T-cell (primary cell): ENCODE measurements at regions not wholly inside any gene's neighbourhood (a gene's known extent, or its start where the extent isn't known, plus 50 kb on each side); places are given as distances from the start of the nearest gene placed in this dataset.

ENCODE experiments used
- ATAC-seq, 4 experiments: fragments of 200-7000 bp in 3 of 4; fragments of 150-1000 bp in 1 of 4; cut with Tn5 transposase; replicated peaks in 1 of 4; 1 replicate in 3 of 4; 2 replicates in 1 of 4; pipeline ENCODE4 v1.10.0; 2021; ENCODE audit warnings: moderate library complexity in 3 of 4, mild to moderate bottlenecking in 2 of 4, moderate number of reproducible peaks in 1 of 4
- CTCF ChIA-PET, 2 donors: fragments of 300-600 bp; sonication (Branson Sonifier 250); formaldehyde crosslinking; loops; one replicate each; lab custom pipeline; 2022; ENCODE audit warnings: antibody characterized with exemption in 2 of 2; lab: Charles Lee
- POLR2A ChIA-PET, 2 donors: fragments of 300-600 bp; sonication (Branson Sonifier 250); formaldehyde crosslinking; loops; one replicate each; lab custom pipeline; 2022; ENCODE audit warnings: antibody characterized with exemption in 2 of 2; lab: Charles Lee
- DNase-seq, 35 experiments: peaks; one replicate each; pipeline versions ENCODE4 v3.0.0 to v3.0.0-alpha.2; 2013 to 2023
- H3K27ac ChIP-seq: one replicate; pipeline ENCODE4 v1.5.1; 2013; ENCODE audit warnings: low read length
- H3K27me3 ChIP-seq, 2 experiments: replicated peaks in 1 of 2; 1 replicate in 1 of 2; 2 replicates in 1 of 2; pipeline versions ENCODE4 v1.6.1 to v1.7.0; 2013; ENCODE audit warnings: low read length in 1 of 2, mixed read lengths in 1 of 2; ENCODE audit not compliant: control insufficient read depth in 2 of 2, insufficient read depth in 2 of 2; ENCODE audit errors: extremely low read depth in 1 of 2
- H3K36me3 ChIP-seq, 2 donors: 1 replicate in 1 of 2; 2 replicates in 1 of 2; pipeline versions ENCODE4 v1.6.1 to v1.7.0; 2013; ENCODE audit warnings: low read length in 1 of 2; ENCODE audit not compliant: control insufficient read depth in 2 of 2, insufficient read depth in 1 of 2; ENCODE audit errors: extremely low read depth in 1 of 2
- H3K4me1 ChIP-seq, 2 experiments: 1 replicate in 1 of 2; 2 replicates in 1 of 2; pipeline versions ENCODE4 v1.6.1 to v1.7.0; 2013; ENCODE audit warnings: low read length in 2 of 2, mixed read lengths in 1 of 2; ENCODE audit not compliant: insufficient read depth in 2 of 2, control insufficient read depth in 1 of 2; ENCODE audit errors: extremely low read depth in 1 of 2
- H3K4me3 ChIP-seq, 2 donors: 1 replicate in 1 of 2; 2 replicates in 1 of 2; pipeline versions ENCODE4 v1.5.1 to v1.7.0; 2013; ENCODE audit warnings: mild to moderate bottlenecking in 2 of 2, low read length in 1 of 2, moderate library complexity in 1 of 2; ENCODE audit not compliant: control insufficient read depth in 1 of 2; ENCODE audit errors: extremely low read depth in 1 of 2
- H3K9me3 ChIP-seq: 2 replicates; pipeline ENCODE4 v1.7.0; 2013
- H3K27ac Mint-ChIP-seq, 2 donors: one replicate each; pipeline ENCODE4 v1.8.0; 2020 to 2021; ENCODE audit warnings: mild to moderate bottlenecking in 2 of 2, mixed read lengths in 2 of 2
- H3K27me3 Mint-ChIP-seq, 2 donors: one replicate each; pipeline ENCODE4 v1.8.0; 2021 to 2022; ENCODE audit warnings: mixed read lengths in 2 of 2
- H3K36me3 Mint-ChIP-seq: one replicate; pipeline ENCODE4 v1.8.0; 2021; ENCODE audit warnings: mixed read lengths
- H3K4me1 Mint-ChIP-seq, 3 donors: one replicate each; pipeline ENCODE4 v1.8.0; 2020 to 2022; ENCODE audit warnings: mixed read lengths in 3 of 3, mild to moderate bottlenecking in 1 of 3
- H3K4me3 Mint-ChIP-seq, 3 donors: one replicate each; pipeline ENCODE4 v1.8.0; 2020 to 2022; ENCODE audit warnings: mild to moderate bottlenecking in 3 of 3, mixed read lengths in 3 of 3, moderate library complexity in 3 of 3
- H3K9me3 Mint-ChIP-seq, 3 donors: one replicate each; pipeline ENCODE4 v1.8.0; 2020 to 2022; ENCODE audit warnings: mixed read lengths in 3 of 3
- WGBS: methylation state at CpG from one replicate; pipeline ENCODE4 v1.1.5; 2013; ENCODE audit warnings: missing lambda C conversion rate; ENCODE audit not compliant: insufficient coverage; 5-methylcytosine and 5-hydroxymethylcytosine counted together

GRCh38 chr16:73418691-73419090, 370.8 kb upstream of the ZFHX3 start:
- POLR2A ChIA-PET: interaction anchor here in 1 of 2 donors (0.6 kb wide), 1 partner anchor 9 kb away, joined by 5 read pairs; no protein-coding TSS in a partner anchor
- no peak for ATAC-seq
- no CpG with 5 or more reads among the region's 6 CpGs for WGBS

GRCh38 chr16:73418051-73418450, 370.1 kb upstream of the ZFHX3 start:
- no peaks in the 10 kb centered on the region for H3K27me3 ChIP-seq
- Mint-ChIP-seq H3K36me3 (no peaks in the 10 kb centered on the region), H3K27me3 (peaks cover 0 to 7% of the 10 kb centered on the region in 2 donors), H3K4me3 (no peak overlapping the region), H3K4me1 (no peaks in the 10 kb centered on the region), H3K9me3 (peaks cover 0 to 6% (median 2%) of the 10 kb centered on the region in 3 donors), H3K27ac (no peak overlapping the region)
- ATAC-seq: no peak
- ChIA-PET CTCF (interaction anchor here in 1 of 2 donors (0.6 kb wide), 1 partner anchor 816 kb away, joined by 6 read pairs; no protein-coding TSS in a partner anchor), POLR2A (no interaction called here)
- 81% methylated on average over 4 of the region's 8 CpGs for WGBS
- H3K4me1 ChIP-seq: no peaks in the 10 kb centered on the region
- no peaks in the 10 kb centered on the region for H3K36me3 ChIP-seq
- H3K4me3 ChIP-seq: no peak overlapping the region
- no peaks in the 10 kb centered on the region for H3K9me3 ChIP-seq
- no peak overlapping the region for H3K27ac ChIP-seq
- no peak for DNase-seq

More at GRCh38 chr16:73418691-73419090, 370.8 kb upstream of the ZFHX3 start:
- Histone ChIP-seq H3K27ac (no peak overlapping the region), H3K36me3 (no peaks in the 10 kb centered on the region), H3K27me3 (no peaks in the 10 kb centered on the region), H3K4me3 (no peak overlapping the region), H3K9me3 (no peaks in the 10 kb centered on the region), H3K4me1 (no peaks in the 10 kb centered on the region)
- Mint-ChIP-seq H3K9me3 (no peaks in the 10 kb centered on the region), H3K27ac (no peak overlapping the region), H3K36me3 (no peaks in the 10 kb centered on the region), H3K4me1 (no peaks in the 10 kb centered on the region), H3K27me3 (peaks cover 0 to 7% of the 10 kb centered on the region in 2 donors), H3K4me3 (no peak overlapping the region)
- no peak for DNase-seq
- CTCF ChIA-PET: no interaction called here

GRCh38 chr16:73415286-73415685, 367.4 kb upstream of the ZFHX3 start:
- ATAC-seq: no peak
- Mint-ChIP-seq H3K27me3 (no peaks in the 10 kb centered on the region), H3K9me3 (peaks cover 0 to 10% (median 4%) of the 10 kb centered on the region in 3 donors), H3K36me3 (no peaks in the 10 kb centered on the region), H3K4me3 (no peak overlapping the region), H3K27ac (no peak overlapping the region), H3K4me1 (no peaks in the 10 kb centered on the region)
- no peaks in the 10 kb centered on the region for H3K9me3 ChIP-seq
- no peaks in the 10 kb centered on the region for H3K27me3 ChIP-seq
- no CpG with 5 or more reads among the region's 1 CpG for WGBS
- no peaks in the 10 kb centered on the region for H3K4me1 ChIP-seq
- H3K4me3 ChIP-seq: no peak overlapping the region
- ChIA-PET CTCF (no interaction called here), POLR2A (no interaction called here)
- no peak overlapping the region for H3K27ac ChIP-seq
- DNase-seq: no peak
- no peaks in the 10 kb centered on the region for H3K36me3 ChIP-seq

GRCh38 chr16:73414638-73415037, 366.7 kb upstream of the ZFHX3 start:
- no peak overlapping the region for H3K4me3 Mint-ChIP-seq
- no peaks in the 10 kb centered on the region for H3K36me3 Mint-ChIP-seq
- Histone ChIP-seq H3K4me3 (no peak overlapping the region), H3K36me3 (no peaks in the 10 kb centered on the region), H3K27me3 (no peaks in the 10 kb centered on the region), H3K27ac (no peak overlapping the region), H3K4me1 (no peaks in the 10 kb centered on the region), H3K9me3 (no peaks in the 10 kb centered on the region)
- H3K27me3 Mint-ChIP-seq: peaks cover 0 to 1% of the 10 kb centered on the region in 2 donors
- POLR2A ChIA-PET: no interaction called here
- DNase-seq (no peak), ATAC-seq (no peak)
- H3K4me1 Mint-ChIP-seq: no peaks in the 10 kb centered on the region
- no peak overlapping the region for H3K27ac Mint-ChIP-seq
- peaks cover 0 to 10% (median 4%) of the 10 kb centered on the region in 3 donors for H3K9me3 Mint-ChIP-seq
- 50% methylated on average over 1 of the region's 5 CpGs for WGBS
- CTCF ChIA-PET: no interaction called here

- no peak overlapping the region for H3K27ac ChIP-seq
- DNase-seq: no peak
- Mint-ChIP-seq H3K36me3 (no peaks in the 10 kb centered on the region), H3K27ac (no peak overlapping the region), H3K4me1 (no peaks in the 10 kb centered on the region), H3K27me3 (peaks cover 0 to 3% of the 10 kb centered on the region in 2 donors), H3K9me3 (peaks cover 0 to 10% (median 4%) of the 10 kb centered on the region in 3 donors), H3K4me3 (no peak overlapping the region)
- no peak for ATAC-seq
- ChIA-PET CTCF (no interaction called here), POLR2A (no interaction called here)
- no peaks in the 10 kb centered on the region for H3K9me3 ChIP-seq
- H3K36me3 ChIP-seq: no peaks in the 10 kb centered on the region
- H3K4me1 ChIP-seq: no peaks in the 10 kb centered on the region
- WGBS: no CpG with 5 or more reads among the region's 1 CpG
- H3K27me3 ChIP-seq: no peaks in the 10 kb centered on the region
- H3K4me3 ChIP-seq: no peak overlapping the region
These were observed 365.9 kb upstream of the ZFHX3 start for GRCh38 chr16:73413830-73414190.

- 91% methylated on average over 4 of the region's 6 CpGs for WGBS
- POLR2A ChIA-PET: no interaction called here
- no peak overlapping the region for H3K4me3 Mint-ChIP-seq
These were observed 365.3 kb upstream of the ZFHX3 start for GRCh38 chr16:73413091-73413829.

More at GRCh38 chr16:73413091-73413829, 365.3 kb upstream of the ZFHX3 start:
- CTCF ChIA-PET: no interaction called here
- peaks cover 0 to 3% of the 10 kb centered on the region in 2 donors for H3K27me3 Mint-ChIP-seq
- Histone ChIP-seq H3K27ac (no peak overlapping the region), H3K4me1 (no peaks in the 10 kb centered on the region), H3K36me3 (no peaks in the 10 kb centered on the region), H3K9me3 (no peaks in the 10 kb centered on the region), H3K27me3 (peaks cover 0 to 2% of the 10 kb centered on the region in 2 experiments), H3K4me3 (no peak overlapping the region)
- H3K27ac Mint-ChIP-seq: no peak overlapping the region
- H3K4me1 Mint-ChIP-seq: no peaks in the 10 kb centered on the region
- DNase-seq (no peak), ATAC-seq (no peak)
- peaks cover 0 to 10% (median 4%) of the 10 kb centered on the region in 3 donors for H3K9me3 Mint-ChIP-seq
- H3K36me3 Mint-ChIP-seq: no peaks in the 10 kb centered on the region
